ENCODE measurements at regions not wholly inside any gene's neighbourhood (a gene's known extent, or its start where the extent isn't known, plus 50 kb on each side); places are given as distances from the start of the nearest gene placed in this dataset.
A peak's percentile ranks its signal among the peaks of the same experiment; 100 is the strongest.

- no peak for DNase-seq
These were observed 512.2 kb upstream of the VRK2 start for GRCh38 chr2:57534358-57534757.

- DNase-seq: no peak
These were observed 509.9 kb upstream of the VRK2 start for GRCh38 chr2:57536535-57537231.

- DNase-seq: no peak
These were observed 506.8 kb upstream of the VRK2 start for GRCh38 chr2:57539761-57540160.

- no peak for DNase-seq
These were observed 504.5 kb upstream of the VRK2 start for GRCh38 chr2:57542081-57542480.

GRCh38 chr2:57543211-57543610, 503.4 kb upstream of the VRK2 start:
- DNase-seq: no peak

- no peak for DNase-seq
These were observed 502.0 kb upstream of the VRK2 start for GRCh38 chr2:57544624-57545023.

GRCh38 chr2:57546478-57546877, 500.1 kb upstream of the VRK2 start:
- no peak for DNase-seq

GRCh38 chr2:57549642-57550102, 496.9 kb upstream of the VRK2 start:
- DNase-seq: no peak

- DNase-seq: no peak
These were observed 495.7 kb upstream of the VRK2 start for GRCh38 chr2:57550912-57551311.

GRCh38 chr2:57552885-57553284, 493.7 kb upstream of the VRK2 start:
- DNase-seq: no peak

- no peak for DNase-seq
These were observed 492.3 kb upstream of the VRK2 start for GRCh38 chr2:57554348-57554747.

GRCh38 chr2:57558312-57558711, 488.3 kb upstream of the VRK2 start:
- no peak for DNase-seq

GRCh38 chr2:57562495-57562894, 484.1 kb upstream of the VRK2 start:
- DNase-seq: peak; percentile 74

- DNase-seq: no peak
These were observed 483.6 kb upstream of the VRK2 start for GRCh38 chr2:57563015-57563414.

- DNase-seq: no peak
These were observed 479.4 kb upstream of the VRK2 start for GRCh38 chr2:57567245-57567644.

- no peak for DNase-seq
These were observed 477.2 kb upstream of the VRK2 start for GRCh38 chr2:57569396-57569795.

- no peak for DNase-seq
These were observed 475.6 kb upstream of the VRK2 start for GRCh38 chr2:57570961-57571360.

GRCh38 chr2:57575700-57576268, 470.8 kb upstream of the VRK2 start:
- no peak for DNase-seq

GRCh38 chr2:57576983-57577382, 469.6 kb upstream of the VRK2 start:
- DNase-seq: no peak

GRCh38 chr2:57597940-57598339, 448.7 kb upstream of the VRK2 start:
- no peak for DNase-seq

- no peak for DNase-seq
These were observed 448.1 kb upstream of the VRK2 start for GRCh38 chr2:57598551-57598950.

- no peak for DNase-seq
These were observed 443.9 kb upstream of the VRK2 start for GRCh38 chr2:57602733-57603132.

GRCh38 chr2:57614988-57615387, 431.6 kb upstream of the VRK2 start:
- DNase-seq: no peak

- DNase-seq: no peak
These were observed 430.6 kb upstream of the VRK2 start for GRCh38 chr2:57615855-57616556.

Data from NCI-H1417 treated with DMSO at 0.1 percent for 48 hours (cell line).